GM20431 (cell line): ENCODE measurements at regions not wholly inside any gene's neighbourhood (a gene's known extent, or its start where the extent isn't known, plus 50 kb on each side); places are given as distances from the start of the nearest gene placed in this dataset.
"Not testable (repeated sequence)": the region's sequence is repeated elsewhere in the genome, so short reads cannot be mapped to it uniquely, and the experiment has no call there.

Experiments
- in situ Hi-C: fragments of 300-500 bp; cut with MseI, MboI; formaldehyde crosslinking; loops from one replicate; pipeline ENCODE4 v1.15.0; 2020; ENCODE audit warnings: low sequenced_read_pairs; ENCODE audit not compliant: unreplicated experiment

DNA sequence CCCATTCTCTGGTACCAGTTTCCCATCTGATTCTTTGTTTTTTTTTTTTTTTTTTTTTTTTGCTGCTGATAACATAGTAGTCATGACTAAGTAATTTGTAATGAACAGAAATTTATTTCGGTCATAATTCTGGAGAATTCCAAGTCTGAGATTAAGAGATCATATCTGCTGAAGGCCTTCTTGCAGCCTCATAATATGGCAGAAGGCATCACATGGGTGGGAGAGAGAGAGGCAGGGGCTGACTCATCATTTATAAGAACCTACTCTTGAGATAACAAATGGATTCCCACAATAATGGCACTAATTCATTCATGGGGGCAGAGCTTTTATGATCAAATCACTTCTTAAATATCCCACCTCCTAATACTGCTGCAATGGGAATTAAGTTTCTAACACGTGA is 1034.3 kb downstream of the STIM2 start:
- in situ Hi-C loops: no loop called here

DNA sequence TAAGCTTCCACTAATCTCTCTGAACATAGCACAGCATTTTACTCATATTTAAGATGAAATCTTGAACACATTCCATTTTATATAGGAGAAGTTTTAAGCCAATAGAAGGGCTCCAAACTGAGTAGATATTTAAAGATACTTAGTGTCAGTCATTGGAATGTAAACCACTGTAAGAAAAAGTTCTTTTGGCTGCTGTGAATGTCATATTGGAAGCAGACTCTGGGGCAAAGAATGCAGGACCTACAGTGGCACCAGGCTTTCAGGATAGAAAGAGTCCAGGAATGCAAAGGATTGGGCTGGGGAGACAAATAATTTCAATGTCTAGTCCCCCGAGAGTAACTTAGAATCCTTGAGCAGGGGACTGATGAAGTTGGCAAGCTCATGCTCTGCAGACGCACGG is 1047.7 kb downstream of the STIM2 start:
- in situ Hi-C loops: no loop called here

DNA sequence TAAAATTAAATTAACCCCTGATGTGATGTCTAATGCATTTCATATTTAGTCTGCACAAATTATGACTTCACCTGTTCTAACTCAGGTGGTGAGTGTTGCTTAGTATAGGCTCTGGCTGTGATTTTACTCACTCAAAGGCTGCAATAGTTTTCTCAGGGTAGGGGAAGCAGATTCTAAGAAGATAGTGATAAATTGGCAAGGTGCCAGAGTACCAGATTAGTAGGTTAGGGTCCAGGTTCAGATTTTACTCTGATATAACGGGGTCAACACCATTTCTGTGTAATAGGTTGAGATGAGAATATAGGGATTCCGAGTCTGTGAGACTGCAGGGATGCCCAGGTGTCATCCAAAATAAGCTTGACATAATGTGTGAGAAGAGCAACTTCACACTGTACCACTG is 1049.6 kb downstream of the STIM2 start:
- in situ Hi-C loops: no loop called here

DNA sequence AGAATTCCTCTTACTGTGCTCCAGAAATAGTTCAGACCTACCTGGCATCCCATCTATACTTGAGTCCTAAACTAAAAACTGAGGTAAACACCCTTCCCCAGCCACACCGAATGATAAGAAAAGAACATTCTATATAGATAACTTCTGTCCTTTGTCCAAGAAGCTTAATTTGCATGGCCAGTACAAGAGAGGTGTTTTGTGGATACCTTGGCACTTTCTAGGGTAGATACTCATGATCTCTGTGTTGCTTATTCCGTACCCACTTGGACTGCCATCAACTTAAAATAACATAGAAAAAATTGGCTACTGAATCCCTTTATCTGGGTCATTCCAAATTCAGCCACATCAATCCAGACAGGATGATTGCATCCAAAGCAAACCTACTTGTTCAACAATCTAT is 1050.4 kb downstream of the STIM2 start:
- in situ Hi-C loops: no loop called here

DNA sequence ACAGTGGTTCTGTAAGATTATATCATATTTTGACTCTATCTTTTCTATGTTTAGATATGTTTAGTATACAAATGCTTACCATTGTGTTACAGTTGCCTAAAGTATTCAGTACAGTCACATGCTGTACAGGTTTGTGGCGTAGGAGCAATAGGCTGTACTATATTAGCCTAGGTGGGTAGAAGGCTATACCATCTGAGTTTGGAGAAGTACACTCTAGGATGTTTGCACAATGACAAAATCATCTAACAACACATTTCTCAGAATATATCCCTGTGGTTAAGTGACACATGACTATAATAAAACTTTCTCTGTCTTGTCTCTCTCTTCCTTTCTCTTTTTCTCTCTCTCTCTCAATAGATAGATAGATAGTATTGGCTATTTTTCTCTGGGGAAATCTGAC is 1053.1 kb downstream of the STIM2 start:
- in situ Hi-C loops: no loop called here

DNA sequence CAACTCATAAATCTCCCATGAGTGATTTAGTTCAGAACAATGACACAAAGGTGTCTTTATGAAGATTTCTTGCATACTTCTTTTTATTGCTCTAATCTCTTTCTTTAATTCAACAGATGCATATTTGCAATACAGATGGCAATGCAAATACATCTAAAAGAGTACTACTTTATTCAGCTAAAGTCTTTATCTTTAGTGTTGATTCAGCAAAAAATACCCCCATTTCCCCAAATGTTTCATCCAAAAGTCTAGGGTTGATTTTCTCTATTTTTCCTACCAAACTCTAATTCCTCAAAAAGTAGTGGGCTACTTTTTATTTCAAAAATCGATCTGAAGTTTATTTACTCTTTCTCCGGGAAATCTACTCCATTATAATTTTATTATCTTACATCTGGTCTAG is 1055.2 kb downstream of the STIM2 start:
- in situ Hi-C loops: no loop called here

DNA sequence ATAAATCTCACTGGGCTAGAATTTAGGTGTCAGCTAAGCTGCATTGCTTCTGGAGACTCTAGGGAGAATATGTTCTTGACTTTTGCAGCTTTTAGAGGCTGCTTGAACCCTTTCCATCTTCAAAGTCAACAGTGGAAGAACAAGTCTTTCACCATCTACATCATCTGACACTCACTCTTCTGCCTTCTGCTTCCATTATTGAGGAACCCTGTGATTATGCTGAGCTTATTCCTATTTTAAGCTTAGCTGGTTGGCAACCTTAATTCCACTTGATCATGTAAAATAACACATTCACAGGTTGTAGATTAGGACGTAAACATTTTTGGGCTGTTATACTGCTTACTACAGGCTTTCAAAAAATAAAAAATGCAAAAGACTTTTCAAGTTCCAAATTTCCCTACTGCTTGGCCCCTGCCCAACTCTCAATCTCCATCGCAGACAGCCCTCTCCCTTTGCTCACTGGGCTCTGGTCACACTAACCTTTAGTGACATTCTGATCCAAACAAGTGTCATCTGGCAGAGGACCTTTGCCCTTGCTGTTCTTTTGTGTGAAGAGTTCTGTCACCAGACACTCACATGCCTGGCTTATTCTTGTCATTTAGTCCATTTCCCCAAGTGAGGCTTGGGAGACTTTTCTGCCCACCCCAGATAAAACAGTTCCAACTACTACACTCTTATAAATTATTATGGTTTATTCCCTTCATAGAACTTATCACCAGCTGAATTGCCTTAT is 1056.0 kb downstream of the STIM2 start:
- in situ Hi-C loops: no loop called here

DNA sequence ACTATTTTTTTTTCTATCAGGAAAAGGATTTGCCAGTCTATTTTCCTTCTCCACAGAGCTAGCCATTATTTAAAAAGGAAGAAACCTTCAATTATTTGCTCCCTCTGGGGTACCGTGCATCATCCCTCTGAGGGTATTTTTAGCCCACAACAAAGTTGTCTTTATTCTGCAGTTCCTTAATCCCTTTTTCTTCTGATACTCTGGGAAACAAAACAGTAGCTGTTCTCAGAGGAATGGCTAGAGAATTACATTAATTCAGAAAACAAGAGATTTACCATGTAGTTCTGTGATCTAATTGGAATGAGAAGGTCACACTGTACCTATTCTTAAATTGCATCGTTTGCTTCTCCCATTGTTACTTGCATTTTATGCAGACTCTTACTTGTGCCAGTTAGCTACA is 1056.7 kb downstream of the STIM2 start:
- in situ Hi-C loops: no loop called here

DNA sequence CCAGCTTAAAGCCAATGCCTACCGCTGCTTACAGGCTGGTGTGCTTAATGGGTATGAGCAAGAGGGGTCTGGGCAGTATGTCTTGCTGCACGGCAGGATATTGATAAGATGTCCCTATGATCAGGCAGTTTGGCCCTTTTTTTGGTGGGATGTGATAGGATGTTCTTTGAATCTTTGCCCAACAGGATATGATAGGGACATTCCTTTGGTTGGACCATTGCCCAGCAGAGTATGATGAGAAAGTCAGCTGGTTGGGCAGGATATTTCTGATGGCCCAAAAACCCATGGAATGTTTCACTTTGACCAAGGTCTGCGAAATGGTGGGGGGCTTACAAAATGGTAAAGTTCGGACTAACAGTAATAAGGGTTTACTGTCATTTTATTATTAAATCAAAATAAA is 1060.6 kb downstream of the STIM2 start:
- in situ Hi-C loops: no loop called here

DNA sequence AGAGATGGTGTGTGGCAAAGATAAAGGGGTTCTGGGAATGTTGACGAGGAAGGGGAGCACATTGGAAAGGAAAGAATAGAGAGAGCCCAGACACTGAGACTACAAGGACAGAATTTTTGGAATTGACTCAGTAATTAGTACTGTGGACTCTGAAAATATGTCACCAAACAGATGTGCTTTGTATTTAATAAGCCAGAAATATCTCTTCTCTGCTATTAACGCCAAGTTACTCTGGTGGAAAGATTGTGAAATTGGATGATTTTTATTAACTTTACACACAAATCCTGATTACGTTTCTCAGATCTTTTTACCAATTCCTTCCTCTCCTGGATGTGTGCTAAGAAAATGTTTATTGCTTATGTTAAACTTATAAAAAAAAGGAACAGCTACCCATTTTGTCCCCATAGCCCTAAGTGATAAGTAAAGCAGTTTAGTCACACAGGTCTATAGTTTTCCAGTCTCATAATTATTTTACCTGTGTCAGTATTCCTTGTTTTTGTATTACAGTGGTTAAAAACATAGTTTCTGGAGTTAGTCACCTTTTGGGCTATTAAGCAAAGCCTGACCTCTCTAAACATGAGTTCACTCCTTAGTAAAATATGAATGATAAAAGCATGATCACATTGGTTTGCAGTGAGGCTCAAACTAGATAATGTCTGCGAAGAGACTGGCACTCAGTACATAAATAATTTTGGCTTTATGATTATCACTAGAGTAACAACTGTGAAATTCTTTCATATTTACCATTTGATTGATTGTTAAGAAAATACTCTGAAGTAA is 1068.3 kb downstream of the STIM2 start:
- in situ Hi-C loops: no loop called here

DNA sequence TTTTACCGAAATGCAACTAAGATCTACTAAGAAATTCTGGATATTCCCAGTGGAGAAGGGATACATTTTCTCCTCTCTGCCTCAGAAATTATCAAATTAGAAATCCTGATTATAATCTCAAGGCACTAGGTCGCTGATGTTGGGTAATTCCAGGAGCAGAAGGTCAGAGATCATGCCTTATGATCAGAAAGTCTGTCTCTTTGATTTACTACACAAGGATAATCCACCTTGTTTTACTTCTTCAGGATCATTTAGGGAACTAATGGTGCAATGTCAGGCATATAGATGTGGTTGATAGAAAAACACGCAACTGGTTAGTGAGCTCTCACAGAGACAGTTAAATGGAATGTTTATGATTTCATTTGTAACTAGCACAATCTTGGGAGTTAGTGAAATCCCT is 1069.7 kb downstream of the STIM2 start:
- in situ Hi-C loops: no loop called here

DNA sequence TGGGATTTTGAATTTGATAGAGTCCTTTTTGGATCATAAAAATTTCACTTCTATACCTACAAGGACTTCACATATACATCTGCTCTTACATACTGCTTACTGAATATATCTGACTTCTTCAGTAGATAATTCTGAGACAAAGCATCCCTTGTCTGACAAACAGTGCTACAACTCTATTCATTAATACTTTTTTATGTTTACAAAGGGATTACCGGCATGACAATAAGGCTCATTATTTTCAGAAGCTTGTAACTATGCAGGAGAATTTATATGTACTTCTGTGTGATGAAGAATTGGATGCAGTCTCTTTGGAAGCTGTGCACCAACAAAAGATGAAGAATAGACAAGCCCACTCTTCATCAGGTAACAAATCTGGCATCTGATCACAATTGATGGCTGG is 1070.3 kb downstream of the STIM2 start:
- in situ Hi-C loops: no loop called here

DNA sequence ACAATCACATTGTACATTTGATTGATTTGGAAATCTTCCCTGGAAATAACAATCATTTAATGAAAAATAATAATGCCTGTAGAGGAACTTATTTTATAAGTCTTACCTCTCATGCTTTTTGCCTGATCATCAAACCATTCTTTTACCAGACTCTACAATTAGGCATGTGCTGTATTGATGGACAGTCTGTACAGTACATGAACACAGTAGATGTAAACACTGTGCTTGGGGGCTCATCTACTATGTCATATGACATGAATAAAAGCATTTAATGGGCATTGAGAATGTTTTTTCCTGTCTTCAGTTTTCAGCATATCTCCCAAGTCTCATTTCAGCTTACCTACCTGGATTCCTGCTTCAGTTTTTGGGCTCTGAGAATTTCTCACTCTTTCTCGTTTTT is 1070.9 kb downstream of the STIM2 start:
- in situ Hi-C loops: no loop called here

DNA sequence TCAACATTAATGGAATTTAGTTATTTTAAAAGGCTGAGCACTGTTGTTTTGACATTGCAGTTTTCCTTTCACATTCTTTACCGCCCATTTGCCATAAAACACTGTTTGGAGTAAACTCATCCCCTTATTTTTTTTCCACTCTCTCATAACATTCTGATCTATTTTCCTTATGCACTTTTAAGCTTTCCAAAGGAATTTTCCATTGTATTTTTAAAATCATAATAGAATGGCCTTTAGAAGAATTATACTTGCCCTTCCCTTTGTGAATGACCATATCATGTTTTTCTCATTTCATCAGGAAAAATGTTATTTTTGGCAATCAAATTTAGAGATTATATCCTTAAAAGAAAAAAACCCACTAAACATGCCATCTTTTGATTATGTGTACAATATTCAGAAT is 1074.2 kb downstream of the STIM2 start:
- in situ Hi-C loops: no loop called here

DNA sequence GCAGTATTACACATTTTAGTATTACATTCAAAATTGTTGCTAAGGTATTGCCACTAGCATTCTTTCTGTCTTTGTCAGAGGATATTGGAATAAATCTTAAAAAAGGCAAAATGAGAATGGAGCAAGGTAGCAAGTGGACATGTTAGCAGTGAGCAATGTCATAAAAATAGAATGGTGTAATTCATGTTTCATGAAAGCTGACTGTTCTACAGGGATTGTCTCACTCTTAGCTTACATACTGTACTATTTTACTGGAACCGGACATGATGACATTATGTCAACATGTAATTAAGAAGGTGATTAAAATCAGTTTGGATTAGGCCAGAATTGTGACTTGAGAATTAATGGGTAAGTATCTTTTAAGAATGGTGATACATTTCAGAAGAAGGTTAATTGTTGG is 1086.2 kb downstream of the STIM2 start:
- in situ Hi-C loops: no loop called here

DNA sequence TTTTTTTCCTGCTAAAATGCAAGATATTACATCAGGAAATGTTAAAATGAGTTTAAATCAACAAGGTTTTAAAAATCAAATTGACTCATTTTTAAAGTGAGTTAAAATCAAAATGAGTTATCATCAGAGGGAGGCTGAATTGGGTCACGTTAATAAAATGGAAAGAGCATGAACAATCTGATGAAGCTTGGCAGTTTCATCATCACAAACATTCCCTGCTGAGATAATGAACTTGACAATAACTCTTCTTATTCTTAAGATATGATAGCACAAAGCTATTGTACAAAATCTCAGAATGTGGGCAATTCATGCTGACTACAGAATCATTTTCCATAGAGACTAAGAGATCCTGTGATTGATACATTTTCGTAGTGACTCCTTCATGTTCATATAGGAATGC is 1086.7 kb downstream of the STIM2 start:
- in situ Hi-C loops: no loop called here

DNA sequence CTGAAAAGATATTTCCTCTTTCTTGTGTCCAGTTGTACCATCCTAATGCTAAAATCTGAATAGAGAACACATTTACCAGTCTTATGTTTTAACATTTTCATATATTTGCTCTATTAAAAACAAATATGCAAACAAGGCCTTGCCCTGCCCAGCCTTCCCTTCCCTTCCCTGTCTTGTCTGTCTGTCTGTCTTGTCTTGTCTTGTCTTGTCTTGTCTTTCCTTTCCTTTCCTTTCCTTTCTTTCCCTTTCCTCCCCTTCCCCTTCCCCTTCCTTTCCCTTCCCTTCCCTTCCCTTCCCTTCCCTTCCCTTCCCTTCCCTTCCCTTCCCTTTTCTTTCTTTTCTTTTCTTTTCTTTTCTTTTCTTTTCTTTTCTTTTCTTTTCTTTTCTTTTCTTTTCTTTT is 1103.5 kb downstream of the STIM2 start:
- in situ Hi-C loops: no loop called here

DNA sequence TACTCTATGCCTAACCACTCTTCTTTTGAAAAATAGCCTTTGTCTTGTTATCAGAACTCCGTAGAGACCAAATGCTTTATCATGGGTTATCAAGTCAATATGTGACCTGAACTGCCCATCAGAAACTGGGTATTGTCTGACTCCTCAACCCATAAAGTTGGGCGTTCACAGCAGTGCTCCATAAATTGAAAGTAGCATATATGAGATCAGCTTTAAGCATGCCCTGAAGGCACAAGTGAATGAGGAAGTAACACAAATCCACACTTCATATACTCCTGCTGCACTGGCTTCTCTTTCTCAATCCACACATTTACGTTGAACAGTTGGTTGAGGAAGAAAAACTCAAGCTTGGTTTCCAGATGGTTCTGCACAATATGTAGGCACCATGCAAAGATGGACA is 1106.0 kb downstream of the STIM2 start:
- in situ Hi-C loops: no loop called here

DNA sequence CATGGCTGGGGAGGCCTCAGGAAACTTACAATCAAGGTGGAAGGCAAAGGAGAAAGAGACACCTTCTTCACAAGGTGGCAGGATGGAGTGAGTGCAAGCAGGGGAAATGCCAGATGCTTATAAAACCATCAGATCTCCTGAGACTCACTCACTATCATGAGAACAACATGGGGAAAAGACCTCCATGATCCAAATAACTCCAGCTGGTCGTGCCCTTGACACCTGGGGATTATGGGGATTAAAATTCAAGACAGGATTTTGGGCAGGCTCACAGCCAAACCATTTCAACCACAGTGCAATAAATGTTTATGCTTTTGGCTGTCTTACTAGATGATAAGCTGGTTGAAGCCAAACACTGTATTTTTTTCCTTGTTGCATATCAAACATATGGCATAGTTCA is 1112.4 kb downstream of the STIM2 start:
- in situ Hi-C loops: no loop called here

DNA sequence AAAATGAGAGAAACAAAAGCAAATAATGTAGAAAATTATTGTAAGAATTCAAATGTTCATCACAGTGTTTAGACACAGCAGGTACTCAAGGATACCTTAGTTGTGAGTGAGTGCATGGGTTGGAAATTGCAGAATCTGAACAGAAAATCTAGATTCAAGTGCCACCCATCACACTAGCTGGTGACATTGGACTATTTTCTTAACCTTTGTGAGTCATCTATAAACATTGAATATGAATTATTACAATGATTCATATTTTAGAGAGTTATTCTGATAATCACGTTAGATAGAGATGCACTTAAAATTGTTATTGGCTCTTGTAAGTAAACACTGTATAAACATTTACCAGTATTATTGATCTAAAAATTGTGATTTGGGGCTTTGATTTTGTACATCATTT is 1113.1 kb downstream of the STIM2 start:
- in situ Hi-C loops: no loop called here

DNA sequence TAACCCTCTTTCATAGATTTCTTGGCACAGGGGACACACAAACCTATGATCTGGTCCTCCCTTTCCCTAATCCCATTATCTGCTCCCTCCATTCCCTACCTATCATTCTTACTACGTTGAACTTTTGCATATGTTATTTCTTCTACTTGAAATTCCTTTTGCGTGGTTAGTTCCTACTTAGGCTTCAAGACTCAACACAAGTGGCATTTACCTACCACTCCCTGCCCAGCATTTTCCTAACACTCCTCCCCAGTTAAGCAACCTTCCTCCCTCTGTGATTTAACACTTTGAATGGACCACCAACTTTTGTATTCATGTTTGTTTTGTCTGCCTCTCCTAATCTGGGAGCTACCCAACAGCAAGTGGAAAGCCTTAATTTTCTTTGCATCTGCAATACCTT is 1113.7 kb downstream of the STIM2 start:
- in situ Hi-C loops: no loop called here

DNA sequence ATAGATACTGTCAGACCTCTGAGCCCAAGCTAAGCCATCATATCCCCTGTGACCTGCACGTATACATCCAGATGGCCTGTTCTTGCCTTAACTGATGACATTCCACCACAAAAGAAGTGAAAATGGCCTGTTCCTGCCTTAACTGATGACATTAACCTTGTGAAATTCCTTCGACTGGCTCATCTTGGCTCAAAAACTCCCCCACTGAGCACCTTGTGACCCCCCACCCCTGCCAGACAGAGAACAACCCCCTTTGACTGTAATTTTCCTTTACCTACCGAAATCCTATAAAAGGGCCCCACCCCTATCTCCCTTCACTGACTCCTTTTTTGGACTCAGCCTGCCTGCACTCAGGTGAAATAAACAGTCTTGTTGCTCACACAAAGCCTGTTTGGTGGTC is 1114.2 kb downstream of the STIM2 start:
- in situ Hi-C loops: not testable (repeated sequence)
